NCI-H82 treated with DMSO at 0.1 percent for 48 hours (cell line): ENCODE measurements at regions not wholly inside any gene's neighbourhood (a gene's known extent, or its start where the extent isn't known, plus 50 kb on each side); places are given as distances from the start of the nearest gene placed in this dataset.
"Not testable (repeated sequence)": the region's sequence is repeated elsewhere in the genome, so short reads cannot be mapped to it uniquely, and the experiment has no call there.

Experiments
- DNase-seq: peaks from one replicate; lab custom pipeline; 2025; ENCODE audit not compliant: unreplicated experiment; lab: John Stamatoyannopoulos, UW

DNA sequence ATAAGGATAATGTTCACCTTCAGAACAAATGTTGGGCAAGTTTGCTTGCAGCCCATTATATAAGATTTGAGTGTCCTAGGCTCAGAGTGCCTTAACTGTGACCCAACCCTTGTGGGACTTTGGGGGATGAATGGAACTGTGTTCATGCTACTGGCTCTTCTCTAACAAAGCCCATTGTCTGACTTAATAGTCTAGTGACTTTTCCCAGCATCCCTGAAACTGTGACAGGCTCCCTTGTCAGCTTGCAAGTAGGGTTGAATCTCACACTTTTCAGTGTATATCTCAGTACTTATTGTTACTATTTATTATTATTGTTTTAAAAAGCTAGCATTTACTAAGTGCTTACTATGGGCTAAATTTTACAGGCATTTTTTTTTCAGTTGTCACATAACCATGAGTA, 1488.2 kb downstream of the KHDRBS2 start:
- DNase-seq = not testable (repeated sequence)

GRCh38 chr6:60789601-60790000, 1496.4 kb downstream of the KHDRBS2 start:
- DNase-seq = not testable (repeated sequence)

GRCh38 chr6:60782698-60783464, 1503.1 kb downstream of the KHDRBS2 start:
- DNase-seq = not testable (repeated sequence)

- DNase-seq = not testable (repeated sequence)
Observed at GRCh38 chr6:60779591-60779990, 1506.4 kb downstream of the KHDRBS2 start.

DNA sequence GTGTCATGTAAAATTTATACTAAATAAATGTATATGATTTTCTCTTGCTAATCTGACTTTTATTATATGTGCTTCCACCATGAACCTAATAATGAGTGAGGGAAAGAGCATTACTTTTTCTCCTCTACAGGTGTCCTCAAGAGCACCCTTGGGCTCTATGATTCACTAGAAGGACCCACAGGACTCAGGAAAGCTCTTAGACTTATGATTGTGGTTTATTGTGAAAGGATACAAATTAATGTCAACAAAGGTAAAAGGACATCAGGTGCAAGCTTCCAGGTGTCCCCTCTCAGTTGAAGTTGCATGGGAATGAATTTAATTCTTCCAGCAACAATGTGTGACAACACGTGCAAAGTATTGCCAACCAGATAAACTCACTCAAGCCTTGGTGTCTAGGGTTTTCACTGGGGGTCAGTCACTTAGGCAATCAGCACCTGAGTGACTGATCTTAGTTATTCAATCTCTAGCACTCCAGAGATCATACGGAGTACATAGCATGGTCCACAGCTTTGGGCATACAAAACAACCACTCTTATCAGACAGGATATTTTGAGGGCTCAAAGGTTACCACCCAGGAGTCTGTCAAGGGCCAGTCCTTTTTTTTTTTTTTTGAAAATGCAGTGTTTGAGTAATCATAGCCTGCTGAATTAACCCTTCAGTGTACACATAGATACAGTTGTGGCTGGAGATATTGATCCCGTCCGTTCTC, 1518.1 kb downstream of the KHDRBS2 start:
- not testable (repeated sequence) for DNase-seq

DNA sequence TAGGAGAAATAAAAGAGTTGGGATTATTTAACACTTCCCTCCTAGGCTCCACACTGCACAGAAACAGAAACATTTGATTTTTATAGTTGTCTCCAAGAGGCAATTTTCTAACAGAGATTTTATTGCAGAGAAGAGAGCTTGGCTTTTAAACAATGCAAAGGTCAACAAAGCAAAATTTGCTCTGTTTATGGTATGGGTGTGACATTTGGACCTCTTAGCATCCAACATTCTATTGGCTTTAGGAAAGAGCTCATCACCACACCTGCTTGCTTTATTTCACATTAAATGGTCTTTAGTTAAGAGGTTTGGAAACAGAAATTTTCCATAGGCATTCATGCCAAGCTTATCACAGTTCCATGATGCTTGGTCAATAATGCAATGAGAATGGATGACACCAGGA, 1520.7 kb downstream of the KHDRBS2 start:
- not testable (repeated sequence) for DNase-seq

- not testable (repeated sequence) for DNase-seq
Observed at GRCh38 chr6:60763464-60764080, 1522.5 kb downstream of the KHDRBS2 start.

GRCh38 chr6:60760928-60761327, 1525.1 kb downstream of the KHDRBS2 start:
- DNase-seq = not testable (repeated sequence)

- DNase-seq = not testable (repeated sequence)
Observed at GRCh38 chr6:60759149-60759825, 1526.7 kb downstream of the KHDRBS2 start.

- DNase-seq = not testable (repeated sequence)
Observed at GRCh38 chr6:60758725-60759124, 1527.3 kb downstream of the KHDRBS2 start.

DNA sequence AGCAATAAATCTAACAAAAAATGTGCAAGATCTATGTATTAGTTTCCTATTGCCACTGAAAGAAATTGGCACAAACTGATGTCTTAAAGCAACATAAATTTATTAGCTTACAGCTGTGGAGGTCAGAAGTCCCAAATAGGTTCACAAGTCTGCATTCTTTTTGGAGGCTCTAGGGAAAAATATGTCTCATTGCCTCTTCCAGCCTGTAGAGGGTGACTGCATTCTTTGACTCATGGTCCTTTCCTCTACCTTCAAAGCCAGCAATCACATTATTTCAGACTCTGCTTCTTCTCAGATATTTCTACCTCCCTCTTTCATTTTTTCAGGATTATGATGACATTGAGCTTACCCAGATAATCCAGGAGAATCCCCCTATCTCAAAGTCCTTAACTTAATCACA, 1531.1 kb downstream of the KHDRBS2 start:
- DNase-seq = no peak

DNA sequence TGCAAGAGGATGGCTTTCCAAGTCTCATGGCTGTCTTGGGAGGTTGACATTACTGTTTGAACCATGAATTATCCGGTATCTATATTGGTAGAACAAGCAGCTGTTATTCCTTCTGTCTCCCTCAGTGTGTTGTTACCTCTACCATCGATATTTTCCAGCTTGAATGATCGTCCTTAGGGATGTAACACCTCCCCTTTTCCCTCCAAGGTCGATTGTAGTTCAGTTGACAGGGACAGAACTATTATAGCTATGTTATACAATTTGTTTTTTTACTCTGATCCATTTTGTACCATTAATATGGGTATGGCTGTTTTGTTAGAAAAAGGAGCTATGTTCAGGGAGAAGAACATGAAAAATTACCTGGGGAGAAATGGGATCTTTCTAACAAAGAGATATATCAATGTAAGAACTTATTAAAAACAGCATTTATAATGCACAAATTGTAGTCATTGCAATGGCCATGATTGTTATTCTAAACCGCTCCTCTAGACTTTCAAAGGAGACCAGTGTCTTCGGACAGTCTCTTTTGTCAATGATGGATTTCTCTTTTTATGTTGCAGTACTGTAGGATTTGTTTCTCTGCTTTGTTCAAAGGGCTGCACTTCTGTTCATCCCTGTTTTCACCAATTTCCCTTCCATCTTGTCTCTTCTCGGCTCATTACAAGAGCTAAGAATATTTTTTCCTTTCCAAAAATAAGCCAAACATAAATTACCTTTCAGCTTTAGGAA, 1535.5 kb downstream of the KHDRBS2 start:
- DNase-seq = not testable (repeated sequence)

- DNase-seq = not testable (repeated sequence)
Observed at GRCh38 chr6:60747765-60748556, 1538.1 kb downstream of the KHDRBS2 start.

DNA sequence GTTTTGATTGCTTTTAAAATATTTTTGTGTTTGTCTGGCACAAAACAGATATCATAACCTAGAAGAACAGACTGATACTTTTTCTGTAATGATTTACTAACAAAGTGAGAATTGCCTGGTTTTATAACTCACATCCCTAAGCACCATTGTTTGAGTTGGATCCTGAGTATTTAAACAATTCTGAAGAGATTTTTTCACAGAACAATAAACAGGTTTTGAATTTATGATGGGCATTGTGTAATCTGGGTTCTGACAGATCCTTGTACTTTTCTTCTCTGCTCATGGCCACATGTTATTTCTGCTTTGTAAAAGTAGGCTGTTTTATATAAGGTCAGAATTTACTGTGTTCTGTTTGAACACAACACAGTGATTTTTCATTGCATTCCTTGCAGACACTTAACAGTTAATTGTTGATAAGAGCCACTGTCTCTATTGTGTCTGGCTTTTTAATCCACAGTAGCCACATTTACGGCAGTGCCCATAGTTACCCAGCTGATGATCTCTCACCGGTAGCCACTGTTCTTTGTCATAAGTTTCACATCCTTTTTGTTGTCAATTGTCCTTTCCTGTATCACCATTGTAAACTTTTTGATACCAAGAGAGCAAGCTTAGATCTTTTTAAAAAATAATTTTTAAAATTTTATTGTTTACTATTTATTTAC, 1548.1 kb downstream of the KHDRBS2 start:
- DNase-seq = not testable (repeated sequence)

DNA sequence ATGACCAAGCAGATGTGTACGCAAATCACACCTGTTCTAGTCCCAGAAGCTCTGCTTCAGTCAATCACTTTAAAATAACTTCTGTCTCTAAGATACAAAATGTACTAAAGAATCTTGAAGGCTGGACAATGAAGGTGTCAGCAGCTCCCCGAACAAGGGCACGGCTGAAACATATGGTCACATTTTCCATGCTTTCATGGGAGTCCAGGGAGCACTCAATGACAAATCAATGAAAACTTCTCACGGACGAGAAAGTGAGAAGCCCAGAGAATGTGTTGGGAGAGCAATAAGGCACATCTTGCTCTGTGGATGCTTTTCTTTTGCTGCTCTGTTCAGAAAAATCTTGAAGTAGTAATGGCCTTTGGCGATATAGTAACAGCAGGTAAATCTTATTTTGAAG, 1548.7 kb downstream of the KHDRBS2 start:
- DNase-seq = not testable (repeated sequence)

DNA sequence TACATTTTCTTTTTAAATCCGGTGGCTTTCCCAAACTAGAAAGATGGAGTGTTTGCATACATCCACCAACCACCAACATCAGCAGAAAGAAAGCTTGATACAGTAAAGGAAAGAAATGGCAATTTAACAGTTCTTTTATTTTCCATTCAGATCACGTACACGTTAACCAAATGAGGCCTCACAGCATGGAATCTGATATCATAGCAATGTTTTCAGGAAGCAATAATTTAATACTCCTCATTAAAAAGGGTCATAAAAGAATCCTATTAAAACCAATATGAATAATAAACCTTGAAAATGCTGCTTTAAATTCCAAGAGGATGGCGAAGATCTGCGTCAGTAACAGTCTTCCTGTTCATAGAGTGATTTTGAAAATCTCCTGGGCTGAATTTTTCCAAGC, 1562.1 kb downstream of the KHDRBS2 start:
- DNase-seq = not testable (repeated sequence)

GRCh38 chr6:60695232-60695631, 1590.8 kb downstream of the KHDRBS2 start:
- no peak for DNase-seq

GRCh38 chr6:60687085-60687484, 1598.9 kb downstream of the KHDRBS2 start:
- DNase-seq = no peak

DNA sequence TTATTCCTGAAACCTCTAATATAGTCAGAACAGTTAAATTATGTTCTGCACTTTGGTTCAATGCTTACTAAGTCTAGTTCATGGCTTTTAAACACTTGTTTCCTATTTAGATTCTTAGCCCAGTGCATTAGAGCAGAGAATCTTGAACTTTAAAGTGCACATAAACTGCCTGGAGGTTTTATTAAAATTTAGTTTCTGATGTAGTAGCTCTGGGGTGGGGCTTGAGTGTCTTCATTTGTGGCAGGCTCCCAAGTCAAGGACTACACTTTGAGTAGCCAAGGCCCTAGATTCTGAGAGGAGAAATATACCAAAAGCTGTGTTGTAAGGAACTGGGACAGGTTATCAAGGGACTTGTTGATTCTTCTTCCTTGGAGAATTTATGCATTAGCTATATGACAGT, 1604.2 kb downstream of the KHDRBS2 start:
- no peak for DNase-seq
